ENCODE measurements at regions not wholly inside any gene's neighbourhood (a gene's known extent, or its start where the extent isn't known, plus 50 kb on each side); places are given as distances from the start of the nearest gene placed in this dataset.

- TF ChIP-seq EZH2 (IDR thresholded peaks at IDR 0.05; ENCODE audit: low read length, unreplicated experiment) (no peak), EZH2phosphoT487 (IDR thresholded peaks at IDR 0.05; ENCODE audit: borderline replicate concordance, low read length) (no peak)
- TF ChIP-seq, protein P1, sequence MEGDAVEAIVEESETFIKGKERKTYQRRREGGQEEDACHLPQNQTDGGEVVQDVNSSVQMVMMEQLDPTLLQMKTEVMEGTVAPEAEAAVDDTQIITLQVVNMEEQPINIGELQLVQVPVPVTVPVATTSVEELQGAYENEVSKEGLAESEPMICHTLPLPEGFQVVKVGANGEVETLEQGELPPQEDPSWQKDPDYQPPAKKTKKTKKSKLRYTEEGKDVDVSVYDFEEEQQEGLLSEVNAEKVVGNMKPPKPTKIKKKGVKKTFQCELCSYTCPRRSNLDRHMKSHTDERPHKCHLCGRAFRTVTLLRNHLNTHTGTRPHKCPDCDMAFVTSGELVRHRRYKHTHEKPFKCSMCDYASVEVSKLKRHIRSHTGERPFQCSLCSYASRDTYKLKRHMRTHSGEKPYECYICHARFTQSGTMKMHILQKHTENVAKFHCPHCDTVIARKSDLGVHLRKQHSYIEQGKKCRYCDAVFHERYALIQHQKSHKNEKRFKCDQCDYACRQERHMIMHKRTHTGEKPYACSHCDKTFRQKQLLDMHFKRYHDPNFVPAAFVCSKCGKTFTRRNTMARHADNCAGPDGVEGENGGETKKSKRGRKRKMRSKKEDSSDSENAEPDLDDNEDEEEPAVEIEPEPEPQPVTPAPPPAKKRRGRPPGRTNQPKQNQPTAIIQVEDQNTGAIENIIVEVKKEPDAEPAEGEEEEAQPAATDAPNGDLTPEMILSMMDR (conservative IDR thresholded peaks at IDR 0.05; ENCODE audit: low read depth, low read length), result no peak
These were observed 170.2 kb upstream of the PITRM1 start for GRCh38 chr10:3342771-3343170.

Measured in PC-3 (cell line).